GM12892 (cell line): ENCODE measurements at regions not wholly inside any gene's neighbourhood (a gene's known extent, or its start where the extent isn't known, plus 50 kb on each side); places are given as distances from the start of the nearest gene placed in this dataset.

Source experiments
- POLR2A ChIP-seq: IDR thresholded peaks from 2 replicates; pipeline ENCODE4 v1.6.1; 2011; ENCODE audit warnings: low read depth, low read length, control low read depth
- POLR2AphosphoS5 ChIP-seq: IDR thresholded peaks from 2 replicates; pipeline ENCODE4 v1.6.1; 2011; ENCODE audit warnings: low read depth, low read length, control low read depth

DNA sequence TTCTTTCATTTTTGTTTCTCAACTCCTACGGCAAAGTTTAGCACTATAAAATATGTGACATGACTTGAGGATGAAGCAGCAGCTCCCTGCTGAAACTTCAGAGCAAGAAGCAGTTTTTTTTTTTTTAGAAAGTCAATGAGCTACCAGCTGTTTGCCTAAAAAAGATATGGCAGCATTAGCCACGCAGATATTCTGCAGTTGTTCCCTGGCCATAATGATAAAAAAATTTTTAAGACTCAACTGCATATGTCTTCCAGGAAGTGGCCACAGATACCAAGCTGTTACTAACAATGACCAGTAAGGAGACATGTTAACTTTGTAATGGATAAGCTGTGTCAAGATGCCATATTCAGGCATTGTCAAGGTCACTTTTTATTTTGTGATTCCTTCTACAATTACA is 319.6 kb upstream of the CDH11 start:
- TF ChIP-seq POLR2AphosphoS5 (no peak), POLR2A (no peak)
